OCI-LY1 (cell line): ENCODE measurements at regions not wholly inside any gene's neighbourhood (a gene's known extent, or its start where the extent isn't known, plus 50 kb on each side); places are given as distances from the start of the nearest gene placed in this dataset.

Experiments
- CTCF ChIP-seq: fragments of 200-600 bp; sonication (generic), shearing (Covaris generic); IDR thresholded peaks from 2 replicates; pipeline ENCODE4 v1.5.1; 2017; ENCODE audit warnings: mild to moderate bottlenecking, antibody characterized with exemption, low read length, moderate library complexity, mixed read lengths
- EZH2 ChIP-seq: fragments of 200-600 bp; sonication (generic), shearing (Covaris generic); IDR thresholded peaks from 2 replicates; pipeline ENCODE4 v1.8.0; 2017; ENCODE audit warnings: borderline replicate concordance, mixed run types, mild to moderate bottlenecking, antibody characterized with exemption, low read length, moderate library complexity, mixed read lengths

GRCh38 chr5:125327676-125328075, 581.2 kb upstream of the ZNF608 start:
- TF ChIP-seq CTCF (no peak), EZH2 (no peak)
